Activated CD8-positive, alpha-beta T cell treated with anti-CD3 and anti-CD28 coated beads for 36 hours (primary cell): ENCODE measurements at regions not wholly inside any gene's neighbourhood (a gene's known extent, or its start where the extent isn't known, plus 50 kb on each side); places are given as distances from the start of the nearest gene placed in this dataset.

ENCODE experiments used
- ATAC-seq: fragments of 200-7000 bp; cut with Tn5 transposase; one replicate; pipeline ENCODE4 v1.10.0; 2021; ENCODE audit warnings: mild to moderate bottlenecking, moderate library complexity
- CTCF ChIA-PET: fragments of 350-600 bp; sonication (Branson Sonifier 250); formaldehyde crosslinking; loops from one replicate; lab custom pipeline; 2021; ENCODE audit warnings: antibody characterized with exemption; lab: Charles Lee
- POLR2A ChIA-PET: fragments of 350-600 bp; sonication (Branson Sonifier 250); formaldehyde crosslinking; loops from one replicate; lab custom pipeline; 2021; ENCODE audit warnings: antibody characterized with exemption; lab: Charles Lee
- DNase-seq: peaks from one replicate; pipeline ENCODE4 v3.0.0-alpha.2; 2020
- H3K27ac Mint-ChIP-seq: one replicate; pipeline ENCODE4 v1.8.0; 2021; ENCODE audit warnings: mild to moderate bottlenecking, mixed read lengths
- H3K27me3 Mint-ChIP-seq: one replicate; pipeline ENCODE4 v1.8.0; 2021; ENCODE audit warnings: mixed read lengths
- H3K36me3 Mint-ChIP-seq: one replicate; pipeline ENCODE4 v1.8.0; 2021; ENCODE audit warnings: low read depth, mixed read lengths
- H3K4me1 Mint-ChIP-seq: one replicate; pipeline ENCODE4 v1.8.0; 2021; ENCODE audit warnings: low read depth, mixed read lengths
- H3K4me3 Mint-ChIP-seq: one replicate; pipeline ENCODE4 v1.8.0; 2021; ENCODE audit warnings: mild to moderate bottlenecking, moderate library complexity, mixed read lengths
- H3K9me3 Mint-ChIP-seq: one replicate; pipeline ENCODE4 v1.8.0; 2021; ENCODE audit warnings: mixed read lengths
- intact Hi-C: fragments of 100-400 bp; cut with micrococcal nuclease; formaldehyde crosslinking; loops from one replicate; pipeline ENCODE4 v1.10.0; 2022
- TF ChIP-seq, protein P1 (sequence below): fragments of 200-600 bp; IDR thresholded peaks from one replicate; pipeline ENCODE4 v1.8.0; 2022; ENCODE audit warnings: antibody characterized with exemption, mild to moderate bottlenecking

- Mint-ChIP-seq H3K36me3 (no peaks in the 10 kb centered on the region), H3K4me3 (no peak overlapping the region), H3K4me1 (no peaks in the 10 kb centered on the region), H3K27me3 (peaks cover 4% of the 10 kb centered on the region), H3K9me3 (no peaks in the 10 kb centered on the region), H3K27ac (no peak overlapping the region)
- ChIA-PET POLR2A (interaction anchor here (0.8 kb wide), 1 partner anchor 87 kb away, joined by 3 read pairs; no protein-coding TSS in a partner anchor), CTCF (interaction anchor here (0.9 kb wide), 1 partner anchor 8 kb away, joined by 3 read pairs; no protein-coding TSS in a partner anchor)
- TF ChIP-seq, protein P1, sequence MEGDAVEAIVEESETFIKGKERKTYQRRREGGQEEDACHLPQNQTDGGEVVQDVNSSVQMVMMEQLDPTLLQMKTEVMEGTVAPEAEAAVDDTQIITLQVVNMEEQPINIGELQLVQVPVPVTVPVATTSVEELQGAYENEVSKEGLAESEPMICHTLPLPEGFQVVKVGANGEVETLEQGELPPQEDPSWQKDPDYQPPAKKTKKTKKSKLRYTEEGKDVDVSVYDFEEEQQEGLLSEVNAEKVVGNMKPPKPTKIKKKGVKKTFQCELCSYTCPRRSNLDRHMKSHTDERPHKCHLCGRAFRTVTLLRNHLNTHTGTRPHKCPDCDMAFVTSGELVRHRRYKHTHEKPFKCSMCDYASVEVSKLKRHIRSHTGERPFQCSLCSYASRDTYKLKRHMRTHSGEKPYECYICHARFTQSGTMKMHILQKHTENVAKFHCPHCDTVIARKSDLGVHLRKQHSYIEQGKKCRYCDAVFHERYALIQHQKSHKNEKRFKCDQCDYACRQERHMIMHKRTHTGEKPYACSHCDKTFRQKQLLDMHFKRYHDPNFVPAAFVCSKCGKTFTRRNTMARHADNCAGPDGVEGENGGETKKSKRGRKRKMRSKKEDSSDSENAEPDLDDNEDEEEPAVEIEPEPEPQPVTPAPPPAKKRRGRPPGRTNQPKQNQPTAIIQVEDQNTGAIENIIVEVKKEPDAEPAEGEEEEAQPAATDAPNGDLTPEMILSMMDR: no peak
- intact Hi-C loops: no loop called here
- ATAC-seq (no peak), DNase-seq (no peak)
Measured at GRCh38 chr2:22912398-22912797, 472.6 kb upstream of the KLHL29 start.

DNA sequence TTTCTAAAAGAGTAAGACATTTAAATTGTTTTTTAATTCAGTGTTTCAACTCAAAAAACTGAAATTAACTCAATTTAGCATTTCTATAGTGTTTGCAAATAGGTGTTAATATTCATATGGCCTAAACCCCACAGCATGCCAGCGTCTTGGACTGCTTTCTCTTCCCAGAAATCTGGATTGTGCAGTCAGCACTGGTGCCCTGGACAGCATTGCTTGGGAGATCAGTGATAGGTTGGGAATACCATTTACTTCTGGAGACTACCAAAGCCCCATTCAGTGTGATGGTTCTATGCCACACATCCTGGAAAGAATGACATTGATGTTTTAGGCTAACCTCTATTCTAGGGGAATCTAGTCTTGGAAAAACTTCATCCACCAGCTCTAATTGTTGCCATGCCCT lies 455.0 kb upstream of the KLHL29 start:
- ATAC-seq (no peak), DNase-seq (no peak)
- intact Hi-C loops: no loop called here
- POLR2A ChIA-PET: no interaction called here
- TF ChIP-seq, protein P1: no peak
- Mint-ChIP-seq H3K36me3 (no peaks in the 10 kb centered on the region), H3K4me1 (no peaks in the 10 kb centered on the region), H3K27me3 (peaks cover 2% of the 10 kb centered on the region), H3K9me3 (no peaks in the 10 kb centered on the region), H3K4me3 (no peak overlapping the region), H3K27ac (no peak overlapping the region)
- CTCF ChIA-PET: no interaction called here

- Mint-ChIP-seq H3K27me3 (peaks cover 2% of the 10 kb centered on the region), H3K4me1 (no peaks in the 10 kb centered on the region), H3K27ac (no peak overlapping the region), H3K4me3 (no peak overlapping the region), H3K36me3 (no peaks in the 10 kb centered on the region), H3K9me3 (no peaks in the 10 kb centered on the region)
- no peak for ATAC-seq
- ChIA-PET POLR2A (no interaction called here), CTCF (no interaction called here)
- no peak for DNase-seq
- TF ChIP-seq, protein P1: no peak
- intact Hi-C loops: no loop called here
Measured at GRCh38 chr2:22930781-22931180, 454.2 kb upstream of the KLHL29 start.

DNA sequence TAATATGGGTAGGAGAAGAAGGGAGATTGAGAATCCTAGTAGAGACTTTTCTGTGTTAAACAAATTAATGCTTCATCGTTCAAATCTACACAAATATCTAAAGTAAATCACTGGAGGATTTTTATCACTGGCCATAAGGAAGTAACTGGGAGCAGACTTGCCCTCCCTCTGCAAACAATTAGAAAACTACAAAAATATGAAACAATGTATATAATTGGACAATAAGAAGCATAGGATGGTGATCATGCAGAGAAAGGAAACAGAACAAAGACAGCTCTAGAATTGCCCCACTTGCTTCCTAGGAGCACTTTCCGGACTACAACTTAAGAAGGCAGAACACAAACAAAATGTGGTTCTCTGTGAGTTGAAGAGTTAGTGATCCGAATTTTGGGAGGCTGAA lies 452.7 kb upstream of the KLHL29 start:
- Mint-ChIP-seq H3K4me3 (no peak overlapping the region), H3K27ac (no peak overlapping the region), H3K27me3 (peaks cover 2% of the 10 kb centered on the region), H3K9me3 (no peaks in the 10 kb centered on the region), H3K36me3 (no peaks in the 10 kb centered on the region), H3K4me1 (no peaks in the 10 kb centered on the region)
- TF ChIP-seq, protein P1: no peak
- ChIA-PET CTCF (no interaction called here), POLR2A (no interaction called here)
- intact Hi-C loops: no loop called here
- ATAC-seq (no peak), DNase-seq (no peak)

GRCh38 chr2:22934747-22935146 lies 450.2 kb upstream of the KLHL29 start:
- Mint-ChIP-seq H3K36me3 (no peaks in the 10 kb centered on the region), H3K9me3 (no peaks in the 10 kb centered on the region), H3K4me3 (no peak overlapping the region), H3K4me1 (no peaks in the 10 kb centered on the region), H3K27ac (no peak overlapping the region), H3K27me3 (peaks cover 2% of the 10 kb centered on the region)
- no peak for ATAC-seq
- no peak for DNase-seq
- TF ChIP-seq, protein P1: no peak
- POLR2A ChIA-PET: no interaction called here
- CTCF ChIA-PET: no interaction called here
- intact Hi-C loops: no loop called here
